ENCODE measurements at regions not wholly inside any gene's neighbourhood (a gene's known extent, or its start where the extent isn't known, plus 50 kb on each side); places are given as distances from the start of the nearest gene placed in this dataset.

DNA sequence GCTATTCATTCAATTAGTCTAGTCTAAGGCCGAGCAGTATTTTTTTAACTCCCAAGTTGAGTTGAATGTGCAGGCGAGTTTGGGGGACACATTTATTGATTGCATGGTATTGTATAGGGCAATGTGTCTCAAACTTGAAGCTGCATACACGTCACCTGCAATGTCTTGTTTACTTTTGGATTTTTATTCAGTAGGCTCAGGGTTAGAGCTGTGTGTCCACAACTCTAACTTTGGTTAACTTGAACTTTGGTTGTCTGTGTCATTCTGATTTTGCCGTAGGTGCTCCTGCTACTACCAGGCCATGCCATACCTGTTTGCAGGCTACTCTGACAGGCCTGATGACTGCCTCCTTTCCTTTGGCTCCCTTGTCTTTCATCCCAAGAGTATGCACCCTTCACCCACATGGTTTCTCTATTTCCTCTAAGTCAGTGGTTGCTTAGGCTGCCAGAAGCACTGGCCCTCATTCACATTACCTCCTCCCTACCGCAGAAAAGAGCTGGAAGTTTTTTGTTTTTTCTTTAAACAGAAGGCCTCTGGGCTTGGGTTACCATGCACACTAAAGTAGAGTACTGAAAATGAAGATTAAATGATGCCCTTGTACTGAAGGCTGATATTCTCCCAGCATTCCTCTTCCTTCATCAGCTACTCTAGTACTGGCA is 219.4 kb upstream of the SPOPL start:
- H3K79me2 ChIP-seq, result no peaks in the 10 kb centered on the region
- H3K9me3 ChIP-seq (ENCODE audit: control insufficient read depth, low read length), result no peaks in the 10 kb centered on the region
- no peak overlapping the region for H3K9ac ChIP-seq
- no peaks in the 10 kb centered on the region for H3K4me1 ChIP-seq
- no peak overlapping the region for H3K4me3 ChIP-seq (ENCODE audit: low read depth, low read length)
- H3K27ac ChIP-seq, result no peak overlapping the region
- H3K36me3 ChIP-seq (ENCODE audit: control insufficient read depth, insufficient read depth, low read length), result no peaks in the 10 kb centered on the region
- no peaks in the 10 kb centered on the region for H3K27me3 ChIP-seq (ENCODE audit: control insufficient read depth, insufficient read depth, low read length)
- no peak overlapping the region for H2AFZ ChIP-seq
- H3K4me2 ChIP-seq (ENCODE audit: low read length), result no peak overlapping the region
- TF ChIP-seq, protein P1, sequence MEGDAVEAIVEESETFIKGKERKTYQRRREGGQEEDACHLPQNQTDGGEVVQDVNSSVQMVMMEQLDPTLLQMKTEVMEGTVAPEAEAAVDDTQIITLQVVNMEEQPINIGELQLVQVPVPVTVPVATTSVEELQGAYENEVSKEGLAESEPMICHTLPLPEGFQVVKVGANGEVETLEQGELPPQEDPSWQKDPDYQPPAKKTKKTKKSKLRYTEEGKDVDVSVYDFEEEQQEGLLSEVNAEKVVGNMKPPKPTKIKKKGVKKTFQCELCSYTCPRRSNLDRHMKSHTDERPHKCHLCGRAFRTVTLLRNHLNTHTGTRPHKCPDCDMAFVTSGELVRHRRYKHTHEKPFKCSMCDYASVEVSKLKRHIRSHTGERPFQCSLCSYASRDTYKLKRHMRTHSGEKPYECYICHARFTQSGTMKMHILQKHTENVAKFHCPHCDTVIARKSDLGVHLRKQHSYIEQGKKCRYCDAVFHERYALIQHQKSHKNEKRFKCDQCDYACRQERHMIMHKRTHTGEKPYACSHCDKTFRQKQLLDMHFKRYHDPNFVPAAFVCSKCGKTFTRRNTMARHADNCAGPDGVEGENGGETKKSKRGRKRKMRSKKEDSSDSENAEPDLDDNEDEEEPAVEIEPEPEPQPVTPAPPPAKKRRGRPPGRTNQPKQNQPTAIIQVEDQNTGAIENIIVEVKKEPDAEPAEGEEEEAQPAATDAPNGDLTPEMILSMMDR (IDR thresholded peaks at IDR 0.05), result no peak

DNA sequence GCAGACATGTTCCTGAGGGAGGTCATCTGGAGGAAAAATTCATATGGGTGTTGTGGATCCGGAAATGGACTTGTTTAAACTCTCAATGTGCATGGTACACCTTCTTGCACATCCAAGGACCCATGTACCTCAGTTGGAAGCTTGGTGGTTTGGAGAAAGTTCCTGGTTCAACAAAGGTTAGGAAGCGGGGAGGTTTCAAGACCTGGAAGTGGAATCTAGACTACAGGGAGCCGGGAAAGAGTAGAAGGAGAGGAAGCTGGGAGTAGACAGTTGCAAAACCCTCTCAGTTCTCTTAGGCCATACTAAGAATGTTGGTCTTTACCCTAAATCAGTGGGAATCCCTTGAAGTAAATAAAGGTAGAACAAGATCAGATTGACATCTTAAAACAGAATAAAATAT is 209.8 kb upstream of the SPOPL start:
- Histone ChIP-seq H3K9ac (no peak overlapping the region), H3K4me1 (no peaks in the 10 kb centered on the region), H3K9me3 (ENCODE audit: control insufficient read depth, low read length) (no peaks in the 10 kb centered on the region), H3K4me2 (ENCODE audit: low read length) (no peak overlapping the region), H3K4me3 (ENCODE audit: low read depth, low read length) (no peak overlapping the region), H2AFZ (no peak overlapping the region), H3K36me3 (ENCODE audit: control insufficient read depth, insufficient read depth, low read length) (no peaks in the 10 kb centered on the region), H3K27ac (no peak overlapping the region), H3K79me2 (no peaks in the 10 kb centered on the region), H3K27me3 (ENCODE audit: control insufficient read depth, insufficient read depth, low read length) (no peaks in the 10 kb centered on the region)
- TF ChIP-seq, protein P1 (IDR thresholded peaks at IDR 0.05), result no peak

DNA sequence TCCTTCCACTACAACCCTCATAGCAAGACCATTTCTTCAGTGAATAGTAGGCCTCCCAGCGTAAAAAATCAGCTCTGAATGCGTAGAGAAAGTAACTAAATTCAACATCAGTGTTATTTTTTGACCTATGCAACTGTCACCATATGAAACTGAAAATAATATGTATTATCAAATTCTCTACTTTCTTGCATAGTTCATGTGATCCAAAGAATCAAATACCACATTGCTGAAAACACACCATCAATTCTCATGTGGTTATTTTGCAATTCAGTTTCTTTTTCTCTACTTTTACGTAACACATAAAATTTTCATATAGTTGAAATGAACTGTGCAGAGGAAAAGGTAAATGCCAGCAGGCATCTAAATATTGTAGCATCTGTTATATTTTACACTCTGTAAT is 208.5 kb upstream of the SPOPL start:
- Histone ChIP-seq H3K36me3 (ENCODE audit: control insufficient read depth, insufficient read depth, low read length) (no peaks in the 10 kb centered on the region), H3K79me2 (no peaks in the 10 kb centered on the region), H2AFZ (no peak overlapping the region), H3K4me1 (no peaks in the 10 kb centered on the region), H3K9ac (no peak overlapping the region), H3K4me3 (ENCODE audit: low read depth, low read length) (no peak overlapping the region), H3K4me2 (ENCODE audit: low read length) (no peak overlapping the region), H3K9me3 (ENCODE audit: control insufficient read depth, low read length) (no peaks in the 10 kb centered on the region), H3K27me3 (ENCODE audit: control insufficient read depth, insufficient read depth, low read length) (no peaks in the 10 kb centered on the region), H3K27ac (no peak overlapping the region)
- TF ChIP-seq, protein P1 (IDR thresholded peaks at IDR 0.05), result no peak

DNA sequence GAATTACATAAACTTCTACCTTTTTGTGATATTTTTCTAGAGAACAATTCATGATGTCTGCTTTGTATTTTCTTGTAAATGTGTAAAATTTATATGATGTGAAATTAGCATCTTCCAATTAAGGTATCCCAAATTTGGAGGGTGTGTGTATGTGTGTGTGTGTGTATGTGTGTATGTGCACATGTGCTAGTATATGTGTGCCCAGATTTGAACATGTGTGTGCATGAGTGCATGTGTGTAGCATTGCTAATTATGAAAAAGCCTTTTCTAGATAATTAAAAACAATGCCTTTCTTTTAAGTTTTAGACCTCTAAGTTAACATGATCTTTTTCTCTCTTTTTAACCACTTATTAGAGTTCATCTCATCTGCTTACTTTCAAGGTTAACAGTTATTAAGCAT is 208.0 kb upstream of the SPOPL start:
- H3K9ac ChIP-seq, result no peak overlapping the region
- H3K27me3 ChIP-seq (ENCODE audit: control insufficient read depth, insufficient read depth, low read length), result no peaks in the 10 kb centered on the region
- no peak overlapping the region for H3K4me2 ChIP-seq (ENCODE audit: low read length)
- no peak overlapping the region for H3K4me3 ChIP-seq (ENCODE audit: low read depth, low read length)
- no peaks in the 10 kb centered on the region for H3K79me2 ChIP-seq
- H3K4me1 ChIP-seq, result no peaks in the 10 kb centered on the region
- H2AFZ ChIP-seq, result no peak overlapping the region
- H3K36me3 ChIP-seq (ENCODE audit: control insufficient read depth, insufficient read depth, low read length), result no peaks in the 10 kb centered on the region
- TF ChIP-seq, protein P1 (IDR thresholded peaks at IDR 0.05), result no peak
- H3K27ac ChIP-seq, result no peak overlapping the region
- H3K9me3 ChIP-seq (ENCODE audit: control insufficient read depth, low read length), result no peaks in the 10 kb centered on the region

DNA sequence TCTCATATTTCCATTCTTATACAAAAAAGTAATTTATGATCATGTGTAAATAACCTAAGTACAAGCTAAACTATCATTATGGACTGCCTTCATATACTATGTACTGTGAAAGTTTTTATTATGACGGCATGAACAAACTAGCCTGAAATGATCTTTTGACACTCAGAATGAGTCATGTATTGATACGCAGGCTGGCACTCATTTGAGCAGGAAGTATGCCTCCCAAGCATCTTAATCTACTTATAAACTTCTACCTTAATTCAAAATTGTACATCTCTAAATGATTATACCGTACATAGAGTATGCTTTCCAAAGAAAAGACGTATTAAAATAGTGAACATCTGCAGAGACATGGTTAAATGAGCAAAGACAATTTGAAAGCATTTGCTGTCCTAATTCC is 207.1 kb upstream of the SPOPL start:
- H2AFZ ChIP-seq, result no peak overlapping the region
- no peak overlapping the region for H3K4me2 ChIP-seq (ENCODE audit: low read length)
- no peaks in the 10 kb centered on the region for H3K9me3 ChIP-seq (ENCODE audit: control insufficient read depth, low read length)
- no peak overlapping the region for H3K4me3 ChIP-seq (ENCODE audit: low read depth, low read length)
- TF ChIP-seq, protein P1 (IDR thresholded peaks at IDR 0.05), result no peak
- no peaks in the 10 kb centered on the region for H3K36me3 ChIP-seq (ENCODE audit: control insufficient read depth, insufficient read depth, low read length)
- no peaks in the 10 kb centered on the region for H3K4me1 ChIP-seq
- no peaks in the 10 kb centered on the region for H3K27me3 ChIP-seq (ENCODE audit: control insufficient read depth, insufficient read depth, low read length)
- H3K79me2 ChIP-seq, result no peaks in the 10 kb centered on the region
- no peak overlapping the region for H3K27ac ChIP-seq
- no peak overlapping the region for H3K9ac ChIP-seq

All from parathyroid adenoma (tissue), 2 donors.